ENCODE measurements at regions not wholly inside any gene's neighbourhood (a gene's known extent, or its start where the extent isn't known, plus 50 kb on each side); places are given as distances from the start of the nearest gene placed in this dataset.

DNA sequence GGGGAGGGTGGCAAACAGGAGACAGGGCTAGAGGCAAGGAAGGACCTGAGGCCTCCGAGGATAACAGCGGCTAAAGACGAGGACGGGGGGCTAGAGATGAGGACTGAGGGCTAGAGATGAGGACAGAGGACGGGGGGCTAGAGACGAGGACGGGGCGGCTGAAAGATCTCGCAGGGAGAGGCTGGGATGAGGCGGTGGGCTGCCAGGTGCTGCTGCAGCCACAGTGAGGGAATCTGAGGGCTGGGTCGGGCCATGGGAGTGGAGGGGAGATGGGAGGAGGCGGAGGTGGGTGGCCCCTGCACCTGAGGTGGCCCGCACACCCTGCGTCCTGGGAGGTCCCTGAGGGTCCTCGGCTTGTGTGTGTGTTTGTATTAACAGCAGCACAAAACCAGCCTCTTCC, 350.2 kb upstream of the SALL3 start:
- Histone ChIP-seq H3K4me1 (ENCODE audit: control insufficient read depth, extremely low read depth, insufficient read depth, low read length) (no peaks in the 10 kb centered on the region), H3K79me2 (ENCODE audit: control insufficient read depth, insufficient read depth, low read length) (no peaks in the 10 kb centered on the region), H4K20me1 (ENCODE audit: control insufficient read depth, extremely low read depth, insufficient read depth, low read length) (no peaks in the 10 kb centered on the region), H3K27ac (ENCODE audit: insufficient read depth, low read length) (no peak overlapping the region), H2AFZ (ENCODE audit: low read length) (no peak overlapping the region), H3K9me3 (ENCODE audit: control insufficient read depth, insufficient read depth, low read depth, low read length) (no peaks in the 10 kb centered on the region), H3K27me3 (ENCODE audit: control insufficient read depth, insufficient read depth, low read length) (no peaks in the 10 kb centered on the region), H3K9ac (ENCODE audit: insufficient read depth, low read length) (no peak overlapping the region), H3K36me3 (ENCODE audit: control insufficient read depth, insufficient read depth, low read length) (no peaks in the 10 kb centered on the region), H3K4me3 (replicated peaks in 1 of 4; ENCODE audit: control extremely low read depth in 1 of 4, insufficient read depth in 1 of 4, low read depth in 3 of 4, low read length in 4 of 4) (no peak overlapping the region), H3K4me2 (ENCODE audit: extremely low read depth, insufficient read depth, low read length) (no peak overlapping the region)
- no peak for DNase-seq (ENCODE audit: low read depth in 2 of 2)
- no peak for TF ChIP-seq EZH2 (IDR thresholded peaks at IDR 0.05; ENCODE audit: low read length, missing control alignments)
- TF ChIP-seq, protein P1, sequence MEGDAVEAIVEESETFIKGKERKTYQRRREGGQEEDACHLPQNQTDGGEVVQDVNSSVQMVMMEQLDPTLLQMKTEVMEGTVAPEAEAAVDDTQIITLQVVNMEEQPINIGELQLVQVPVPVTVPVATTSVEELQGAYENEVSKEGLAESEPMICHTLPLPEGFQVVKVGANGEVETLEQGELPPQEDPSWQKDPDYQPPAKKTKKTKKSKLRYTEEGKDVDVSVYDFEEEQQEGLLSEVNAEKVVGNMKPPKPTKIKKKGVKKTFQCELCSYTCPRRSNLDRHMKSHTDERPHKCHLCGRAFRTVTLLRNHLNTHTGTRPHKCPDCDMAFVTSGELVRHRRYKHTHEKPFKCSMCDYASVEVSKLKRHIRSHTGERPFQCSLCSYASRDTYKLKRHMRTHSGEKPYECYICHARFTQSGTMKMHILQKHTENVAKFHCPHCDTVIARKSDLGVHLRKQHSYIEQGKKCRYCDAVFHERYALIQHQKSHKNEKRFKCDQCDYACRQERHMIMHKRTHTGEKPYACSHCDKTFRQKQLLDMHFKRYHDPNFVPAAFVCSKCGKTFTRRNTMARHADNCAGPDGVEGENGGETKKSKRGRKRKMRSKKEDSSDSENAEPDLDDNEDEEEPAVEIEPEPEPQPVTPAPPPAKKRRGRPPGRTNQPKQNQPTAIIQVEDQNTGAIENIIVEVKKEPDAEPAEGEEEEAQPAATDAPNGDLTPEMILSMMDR (conservative IDR thresholded peaks at IDR 0.05 in 1 of 2, IDR thresholded peaks at IDR 0.05 in 1 of 2; ENCODE audit: low read depth in 1 of 2, low read length in 2 of 2): no peak

DNA sequence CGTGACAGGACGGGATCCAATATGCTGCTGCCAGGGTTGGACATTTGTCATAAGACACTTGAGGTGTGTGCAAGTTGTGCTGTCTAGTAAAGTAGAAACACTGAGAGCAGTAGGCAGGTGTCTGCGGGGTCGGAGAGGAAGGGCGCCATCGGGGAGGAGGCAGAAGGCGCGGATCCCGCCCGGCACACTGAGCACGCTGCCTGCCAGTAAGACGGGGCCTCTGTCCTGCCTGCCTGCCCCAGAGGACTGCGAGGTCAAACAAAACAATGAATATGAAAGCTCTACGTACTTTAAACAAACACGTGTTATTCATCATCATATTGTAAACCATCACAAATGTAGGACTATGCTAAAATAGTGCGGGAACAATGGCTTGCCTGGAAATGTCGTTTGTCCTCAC, 349.3 kb upstream of the SALL3 start:
- no peaks in the 10 kb centered on the region for H3K4me1 ChIP-seq (ENCODE audit: control insufficient read depth, extremely low read depth, insufficient read depth, low read length)
- no peaks in the 10 kb centered on the region for H3K9me3 ChIP-seq (ENCODE audit: control insufficient read depth, insufficient read depth, low read depth, low read length)
- no peak overlapping the region for H2AFZ ChIP-seq (ENCODE audit: low read length)
- H3K27ac ChIP-seq (ENCODE audit: insufficient read depth, low read length): no peak overlapping the region
- H3K36me3 ChIP-seq (ENCODE audit: control insufficient read depth, insufficient read depth, low read length): no peaks in the 10 kb centered on the region
- TF ChIP-seq EZH2 (IDR thresholded peaks at IDR 0.05; ENCODE audit: low read length, missing control alignments): no peak
- TF ChIP-seq, protein P1 (conservative IDR thresholded peaks at IDR 0.05 in 1 of 2, IDR thresholded peaks at IDR 0.05 in 1 of 2; ENCODE audit: low read depth in 1 of 2, low read length in 2 of 2): no peak
- H4K20me1 ChIP-seq (ENCODE audit: control insufficient read depth, extremely low read depth, insufficient read depth, low read length): no peaks in the 10 kb centered on the region
- no peak overlapping the region for H3K9ac ChIP-seq (ENCODE audit: insufficient read depth, low read length)
- no peak overlapping the region for H3K4me2 ChIP-seq (ENCODE audit: extremely low read depth, insufficient read depth, low read length)
- H3K4me3 ChIP-seq (replicated peaks in 1 of 4; ENCODE audit: control extremely low read depth in 1 of 4, insufficient read depth in 1 of 4, low read depth in 3 of 4, low read length in 4 of 4): no peak overlapping the region
- H3K27me3 ChIP-seq (ENCODE audit: control insufficient read depth, insufficient read depth, low read length): no peaks in the 10 kb centered on the region
- H3K79me2 ChIP-seq (ENCODE audit: control insufficient read depth, insufficient read depth, low read length): no peaks in the 10 kb centered on the region
- DNase-seq (ENCODE audit: low read depth in 2 of 2): no peak

DNA sequence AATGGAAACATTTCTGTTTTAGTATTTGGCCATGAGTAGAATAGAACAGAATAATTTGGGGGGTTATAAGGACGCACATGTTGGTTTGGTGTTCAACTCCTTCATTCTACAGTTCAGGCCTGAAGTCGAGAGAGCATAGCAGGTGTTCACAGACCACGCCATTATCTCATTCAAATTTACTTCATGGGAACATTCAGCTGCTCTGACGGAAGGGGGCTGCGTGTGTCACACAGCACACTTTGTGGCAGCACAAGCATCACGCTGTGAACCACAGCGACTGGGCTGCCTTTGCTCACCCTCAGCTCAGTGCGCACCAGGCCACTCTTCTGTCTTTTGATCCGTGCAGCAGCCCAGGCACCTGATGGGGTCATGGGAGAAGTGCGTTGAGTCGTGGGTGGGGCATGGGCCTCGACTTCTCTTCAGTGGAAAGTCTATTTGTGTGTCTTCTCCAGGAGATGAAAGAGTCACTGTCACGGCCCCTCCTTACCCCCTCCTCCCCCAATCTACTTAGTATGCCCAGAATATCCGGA, 348.6 kb upstream of the SALL3 start:
- no peaks in the 10 kb centered on the region for H3K27me3 ChIP-seq (ENCODE audit: control insufficient read depth, insufficient read depth, low read length)
- H2AFZ ChIP-seq (ENCODE audit: low read length): no peak overlapping the region
- no peaks in the 10 kb centered on the region for H3K36me3 ChIP-seq (ENCODE audit: control insufficient read depth, insufficient read depth, low read length)
- H3K27ac ChIP-seq (ENCODE audit: insufficient read depth, low read length): no peak overlapping the region
- no peak overlapping the region for H3K4me2 ChIP-seq (ENCODE audit: extremely low read depth, insufficient read depth, low read length)
- no peaks in the 10 kb centered on the region for H4K20me1 ChIP-seq (ENCODE audit: control insufficient read depth, extremely low read depth, insufficient read depth, low read length)
- H3K4me3 ChIP-seq (replicated peaks in 1 of 4; ENCODE audit: control extremely low read depth in 1 of 4, insufficient read depth in 1 of 4, low read depth in 3 of 4, low read length in 4 of 4): no peak overlapping the region
- peaks cover 3% of the 10 kb centered on the region for H3K9me3 ChIP-seq (ENCODE audit: control insufficient read depth, insufficient read depth, low read depth, low read length)
- no peaks in the 10 kb centered on the region for H3K4me1 ChIP-seq (ENCODE audit: control insufficient read depth, extremely low read depth, insufficient read depth, low read length)
- TF ChIP-seq EZH2 (IDR thresholded peaks at IDR 0.05; ENCODE audit: low read length, missing control alignments): no peak
- TF ChIP-seq, protein P1 (conservative IDR thresholded peaks at IDR 0.05 in 1 of 2, IDR thresholded peaks at IDR 0.05 in 1 of 2; ENCODE audit: low read depth in 1 of 2, low read length in 2 of 2): no peak
- no peak for DNase-seq (ENCODE audit: low read depth in 2 of 2)
- H3K79me2 ChIP-seq (ENCODE audit: control insufficient read depth, insufficient read depth, low read length): no peaks in the 10 kb centered on the region
- H3K9ac ChIP-seq (ENCODE audit: insufficient read depth, low read length): no peak overlapping the region

Measured in fibroblast of lung (primary cell).